Upper lobe of left lung (tissue), 6 donors: ENCODE measurements at regions not wholly inside any gene's neighbourhood (a gene's known extent, or its start where the extent isn't known, plus 50 kb on each side); places are given as distances from the start of the nearest gene placed in this dataset.
"Not testable (repeated sequence)": the region's sequence is repeated elsewhere in the genome, so short reads cannot be mapped to it uniquely, and the experiment has no call there.

ENCODE experiments used
- ATAC-seq, 2 donors: fragments of 200-7000 bp; cut with Tn5 transposase; one replicate each; pipeline ENCODE4 v1.9.1; 2022; ENCODE audit warnings: mild to moderate bottlenecking in 2 of 2, moderate library complexity in 2 of 2; ENCODE audit not compliant: low FRiP score in 2 of 2
- DNase-seq, 2 donors: peaks; one replicate each; pipeline ENCODE4 v3.0.0-alpha.2; 2019 to 2020
- H3K27ac ChIP-seq, 4 donors: fragments of 200-600 bp; sonication (generic); one replicate each; pipeline ENCODE4 v1.5.1; 2016 to 2019
- H3K27me3 ChIP-seq, 4 donors: fragments of 200-600 bp; sonication (generic); one replicate each; pipeline ENCODE4 v1.5.1; 2017 to 2019
- H3K36me3 ChIP-seq, 4 donors: fragments of 200-600 bp; sonication (generic); one replicate each; pipeline ENCODE4 v1.5.1; 2016 to 2019
- H3K4me1 ChIP-seq, 4 donors: fragments of 200-600 bp; sonication (generic); one replicate each; pipeline ENCODE4 v1.5.1; 2018 to 2019
- H3K4me3 ChIP-seq, 4 donors: fragments of 200-600 bp; sonication (generic); one replicate each; pipeline ENCODE4 v1.5.1; 2017 to 2019; ENCODE audit warnings: mild to moderate bottlenecking in 2 of 4, moderate library complexity in 1 of 4
- H3K9me3 ChIP-seq, 4 donors: fragments of 200-600 bp; sonication (generic); one replicate each; pipeline ENCODE4 v1.5.1; 2018 to 2019
- CTCF ChIP-seq, 6 experiments: fragments of 450-650 bp in 4 of 6; fragments of 200-600 bp in 2 of 6; sonication (generic) in 2 of 6; IDR thresholded peaks; one replicate each; pipeline ENCODE4 v1.5.1; 2016 to 2019; ENCODE audit warnings: antibody characterized with exemption in 6 of 6
- EP300 ChIP-seq, 4 donors: sonication (generic); formaldehyde crosslinking; IDR thresholded peaks; one replicate each; pipeline ENCODE4 v1.5.1; 2017; ENCODE audit warnings: antibody characterized with exemption in 4 of 4, control low read depth in 2 of 4
- POLR2A ChIP-seq, 4 donors: fragments of 450-650 bp; IDR thresholded peaks; one replicate each; pipeline ENCODE4 v1.5.1; 2016 to 2017; ENCODE audit warnings: antibody characterized with exemption in 4 of 4, mild to moderate bottlenecking in 2 of 4
- POLR2AphosphoS5 ChIP-seq, 2 donors: sonication (generic); formaldehyde crosslinking; IDR thresholded peaks; one replicate each; pipeline ENCODE4 v1.5.1; 2017; ENCODE audit warnings: antibody characterized with exemption in 2 of 2
- WGBS, 2 donors: methylation state at CpG; one replicate each; pipeline ENCODE4 v1.1.5; 2017 to 2018; 5-methylcytosine and 5-hydroxymethylcytosine counted together
- donor health status: DM: no; HTN: no; CAD: no; lungs with moderate emphysema.
- donor health status: DM: no; HTN: yes; CAD: no; lungs with severe emphysema.

DNA sequence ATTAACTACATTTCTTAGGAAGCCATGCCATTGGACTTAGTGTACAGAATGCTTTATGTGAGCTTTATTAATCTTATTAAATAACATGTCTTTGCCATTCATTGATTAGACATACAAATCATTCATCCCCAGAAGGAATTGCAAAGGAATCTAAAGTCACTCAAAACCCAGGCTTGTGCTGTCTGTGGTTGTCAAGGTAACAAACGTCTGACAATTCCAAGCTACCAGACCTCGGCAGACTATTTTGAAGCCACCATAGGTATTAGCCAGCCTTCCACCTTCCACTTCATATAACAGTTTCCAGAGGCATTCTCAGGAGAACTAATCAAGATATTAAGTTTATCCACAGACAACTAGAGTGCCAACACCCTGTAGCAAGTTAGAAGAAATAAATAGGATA is 135.2 kb upstream of the TUSC1 start:
- H3K9me3 ChIP-seq: no peaks in the 10 kb centered on the region
- H3K27me3 ChIP-seq: no peaks in the 10 kb centered on the region
- TF ChIP-seq POLR2A (IDR thresholded peaks at IDR 0.05) (no peak), POLR2AphosphoS5 (IDR thresholded peaks at IDR 0.05) (no peak), EP300 (IDR thresholded peaks at IDR 0.05) (no peak), CTCF (IDR thresholded peaks at IDR 0.05) (no peak)
- no peak overlapping the region for H3K4me3 ChIP-seq
- H3K4me1 ChIP-seq: no peaks in the 10 kb centered on the region
- no peaks in the 10 kb centered on the region for H3K36me3 ChIP-seq
- ATAC-seq (no peak), DNase-seq (no peak)
- 66 to 71% methylated on average over 2 of the region's 2 CpGs for WGBS, 2 donors
- H3K27ac ChIP-seq: no peak overlapping the region

- no peaks in the 10 kb centered on the region for H3K9me3 ChIP-seq
- ATAC-seq: no peak
- H3K27me3 ChIP-seq: no peaks in the 10 kb centered on the region
- no peak for DNase-seq
- H3K27ac ChIP-seq: no peak overlapping the region
- H3K4me3 ChIP-seq: no peak overlapping the region
- TF ChIP-seq POLR2AphosphoS5 (IDR thresholded peaks at IDR 0.05): no peak
- WGBS, 2 donors: 80 to 83% methylated on average over 1 of the region's 1 CpG
- no peaks in the 10 kb centered on the region for H3K4me1 ChIP-seq
- H3K36me3 ChIP-seq: no peaks in the 10 kb centered on the region
Measured at GRCh38 chr9:25808554-25808953, 130.3 kb upstream of the TUSC1 start.

GRCh38 chr9:25804856-25805255 is 126.6 kb upstream of the TUSC1 start:
- no peaks in the 10 kb centered on the region for H3K36me3 ChIP-seq
- no peak overlapping the region for H3K27ac ChIP-seq
- H3K27me3 ChIP-seq: no peaks in the 10 kb centered on the region
- no peak for ATAC-seq
- TF ChIP-seq POLR2A (IDR thresholded peaks at IDR 0.05) (no peak), POLR2AphosphoS5 (IDR thresholded peaks at IDR 0.05) (no peak), EP300 (IDR thresholded peaks at IDR 0.05) (no peak), CTCF (IDR thresholded peaks at IDR 0.05) (no peak)
- H3K4me1 ChIP-seq: no peaks in the 10 kb centered on the region
- no peak for DNase-seq
- no peaks in the 10 kb centered on the region for H3K9me3 ChIP-seq
- H3K4me3 ChIP-seq: no peak overlapping the region

DNA sequence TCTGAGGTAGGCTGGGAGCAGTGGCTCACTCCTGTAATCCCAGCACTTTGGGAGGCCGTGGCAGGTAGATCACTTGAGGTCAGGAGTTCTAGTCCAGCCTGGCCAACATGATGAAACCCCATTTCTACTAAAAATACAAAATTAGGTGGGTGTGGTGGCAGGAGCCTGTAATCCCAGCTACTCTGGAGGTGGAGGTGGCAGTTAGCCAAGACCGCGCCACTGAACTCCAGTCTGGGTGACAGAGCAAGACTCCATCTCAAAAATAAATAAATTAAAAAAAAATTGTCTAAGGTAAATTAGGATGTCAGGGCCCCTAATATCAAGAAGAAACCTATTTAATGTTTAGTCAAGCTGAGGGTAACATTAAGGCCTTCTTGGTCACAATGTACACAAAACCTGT is 123.7 kb upstream of the TUSC1 start:
- H3K27me3 ChIP-seq, H3K36me3 ChIP-seq, H3K9me3 ChIP-seq, ATAC-seq, H3K4me1 ChIP-seq, H3K27ac ChIP-seq, DNase-seq, H3K4me3 ChIP-seq: not testable (repeated sequence)
- 91 to 97% methylated on average over 3 of the region's 3 CpGs for WGBS, 2 donors

DNA sequence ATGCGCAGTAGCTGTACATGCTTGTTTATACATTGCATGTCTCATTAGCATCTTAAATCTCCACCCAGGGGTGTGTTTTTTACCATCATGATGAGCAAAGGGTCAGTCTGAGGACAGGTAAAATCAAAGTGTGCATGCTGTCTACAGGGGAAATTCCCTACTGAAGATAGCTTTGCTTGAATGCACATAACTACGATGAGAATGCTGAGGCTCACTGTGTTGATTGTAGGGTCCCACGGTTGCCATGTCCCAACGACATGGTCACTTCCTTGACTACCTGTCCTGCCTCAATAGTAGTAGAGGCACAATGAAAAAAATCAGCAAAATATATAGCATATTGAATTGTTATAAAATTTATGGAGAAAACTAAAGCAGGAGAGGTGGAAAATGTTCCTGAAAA is 95.6 kb upstream of the TUSC1 start:
- no peak for ATAC-seq
- no peaks in the 10 kb centered on the region for H3K4me1 ChIP-seq
- no peak overlapping the region for H3K4me3 ChIP-seq
- H3K27ac ChIP-seq: no peak overlapping the region
- no peaks in the 10 kb centered on the region for H3K36me3 ChIP-seq
- no peak for TF ChIP-seq EP300 (IDR thresholded peaks at IDR 0.05)
- WGBS, 2 donors: 83 to 88% methylated on average over 4 of the region's 4 CpGs
- H3K9me3 ChIP-seq: no peaks in the 10 kb centered on the region
- no peaks in the 10 kb centered on the region for H3K27me3 ChIP-seq
- no peak for DNase-seq

DNA sequence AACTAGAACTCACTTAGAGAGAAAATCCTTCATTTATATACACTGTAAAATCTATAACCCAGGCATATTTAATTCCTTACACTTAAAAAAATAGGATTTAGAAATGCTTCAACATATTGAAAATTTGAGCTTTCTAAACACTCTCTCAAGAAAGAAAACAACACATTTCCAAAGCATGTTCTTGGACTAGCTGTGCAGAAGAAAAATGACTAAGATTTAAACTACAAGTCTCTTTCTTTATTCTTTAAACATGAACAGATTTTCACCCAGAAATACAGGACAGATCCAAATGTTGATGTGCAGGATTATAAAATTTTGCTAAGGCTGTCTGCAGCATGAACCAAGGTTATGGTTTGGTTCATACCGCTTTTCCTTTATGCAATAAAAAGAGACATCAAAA is 77.7 kb upstream of the TUSC1 start:
- ATAC-seq (no peak), DNase-seq (no peak)
- 89 to 93% methylated on average over 1 of the region's 1 CpG for WGBS, 2 donors
- H3K36me3 ChIP-seq: no peaks in the 10 kb centered on the region
- H3K4me1 ChIP-seq: no peaks in the 10 kb centered on the region
- no peak overlapping the region for H3K27ac ChIP-seq
- no peaks in the 10 kb centered on the region for H3K9me3 ChIP-seq
- no peak overlapping the region for H3K4me3 ChIP-seq
- no peaks in the 10 kb centered on the region for H3K27me3 ChIP-seq
- TF ChIP-seq CTCF (IDR thresholded peaks at IDR 0.05) (no peak), EP300 (IDR thresholded peaks at IDR 0.05) (no peak), POLR2AphosphoS5 (IDR thresholded peaks at IDR 0.05) (no peak), POLR2A (IDR thresholded peaks at IDR 0.05) (no peak)

DNA sequence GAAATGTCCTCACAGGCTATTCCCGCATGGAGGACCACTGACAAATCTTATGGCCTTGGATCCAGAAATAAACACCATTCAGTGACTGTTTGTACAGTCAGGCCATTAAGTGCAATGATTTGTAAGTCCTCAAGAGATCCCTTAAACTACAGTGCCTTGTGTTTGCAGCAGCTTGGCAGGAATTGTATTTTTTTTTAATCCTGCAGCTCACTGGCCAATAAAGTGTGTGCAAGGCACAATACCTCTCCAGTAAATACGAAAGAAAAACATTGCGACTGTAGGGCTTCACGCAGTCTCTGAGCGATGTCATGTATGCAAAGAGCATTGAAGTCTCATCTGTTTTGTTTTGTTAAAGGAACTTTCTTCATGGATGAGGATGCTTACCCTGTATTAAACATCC is 74.2 kb upstream of the TUSC1 start:
- H3K4me1 ChIP-seq: no peaks in the 10 kb centered on the region
- no peaks in the 10 kb centered on the region for H3K9me3 ChIP-seq
- DNase-seq (no peak), ATAC-seq (no peak)
- H3K36me3 ChIP-seq: no peaks in the 10 kb centered on the region
- 82 to 88% methylated on average over 5 of the region's 5 CpGs for WGBS, 2 donors
- no peaks in the 10 kb centered on the region for H3K27me3 ChIP-seq
- no peak overlapping the region for H3K27ac ChIP-seq
- TF ChIP-seq CTCF (IDR thresholded peaks at IDR 0.05) (no peak), POLR2AphosphoS5 (IDR thresholded peaks at IDR 0.05) (no peak), EP300 (IDR thresholded peaks at IDR 0.05) (no peak), POLR2A (IDR thresholded peaks at IDR 0.05) (no peak)
- H3K4me3 ChIP-seq: no peak overlapping the region
